ENCODE measurements at regions not wholly inside any gene's neighbourhood (a gene's known extent, or its start where the extent isn't known, plus 50 kb on each side); places are given as distances from the start of the nearest gene placed in this dataset.

GRCh38 chr3:73228959-73229358 is 167.5 kb downstream of the EBLN2 start:
- TF ChIP-seq CTCF (IDR thresholded peaks at IDR 0.05; ENCODE audit: low read depth, low read length) (no peak), EZH2phosphoT487 (IDR thresholded peaks at IDR 0.05; ENCODE audit: low read depth) (no peak)
